Activated CD4-positive, alpha-beta T cell treated with anti-CD3 and anti-CD28 coated beads, Interleukin-2, amount 10 ng/mL, durations not matched to agents 7 days and 5 days (primary cell): ENCODE measurements at regions not wholly inside any gene's neighbourhood (a gene's known extent, or its start where the extent isn't known, plus 50 kb on each side); places are given as distances from the start of the nearest gene placed in this dataset.
"Not testable (repeated sequence)": the region's sequence is repeated elsewhere in the genome, so short reads cannot be mapped to it uniquely, and the experiment has no call there.

Experiments
- CTCF ChIA-PET: fragments of 350-600 bp; sonication (Branson Sonifier 250); formaldehyde crosslinking; loops from one replicate; lab custom pipeline; 2021; ENCODE audit warnings: antibody characterized with exemption; lab: Charles Lee
- POLR2A ChIA-PET: fragments of 350-600 bp; sonication (Branson Sonifier 250); formaldehyde crosslinking; loops from one replicate; lab custom pipeline; 2021; ENCODE audit warnings: antibody characterized with exemption; lab: Charles Lee
- DNase-seq: peaks from one replicate; pipeline ENCODE4 v3.0.0-alpha.2; 2020
- H3K27ac Mint-ChIP-seq: one replicate; pipeline ENCODE4 v1.8.0; 2021; ENCODE audit warnings: mild to moderate bottlenecking, moderate library complexity, mixed read lengths
- H3K27me3 Mint-ChIP-seq: one replicate; pipeline ENCODE4 v1.8.0; 2021; ENCODE audit warnings: mixed read lengths
- H3K36me3 Mint-ChIP-seq: one replicate; pipeline ENCODE4 v1.8.0; 2021; ENCODE audit warnings: low read depth, mixed read lengths
- H3K4me1 Mint-ChIP-seq: one replicate; pipeline ENCODE4 v1.8.0; 2021; ENCODE audit warnings: mixed read lengths
- H3K4me3 Mint-ChIP-seq: one replicate; pipeline ENCODE4 v1.8.0; 2021; ENCODE audit warnings: mild to moderate bottlenecking, moderate library complexity, mixed read lengths
- H3K9me3 Mint-ChIP-seq: one replicate; pipeline ENCODE4 v1.8.0; 2021; ENCODE audit warnings: mixed read lengths

DNA sequence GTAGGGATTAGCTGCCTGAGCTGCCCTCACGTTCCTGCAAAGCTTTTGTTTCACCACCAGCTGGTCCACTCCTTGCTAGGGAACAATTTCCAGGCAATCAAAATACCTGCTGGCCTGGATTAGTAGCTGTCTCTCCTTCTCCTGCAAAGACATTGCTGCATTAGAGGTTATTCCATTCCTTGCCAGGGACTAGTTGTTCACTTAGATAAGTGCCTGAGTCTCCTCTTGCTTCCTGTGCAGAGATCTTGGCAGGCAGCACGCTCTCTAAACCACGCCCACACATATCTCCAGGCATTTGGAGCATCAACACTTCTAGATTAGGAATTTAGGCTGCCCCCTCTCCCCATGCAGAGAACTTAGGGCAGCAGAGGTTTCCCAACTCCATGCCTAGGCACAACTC, 150.4 kb upstream of the SMIM30 start:
- no peak overlapping the region for H3K4me3 Mint-ChIP-seq
- H3K27me3 Mint-ChIP-seq = no peaks in the 10 kb centered on the region
- H3K36me3 Mint-ChIP-seq = no peaks in the 10 kb centered on the region
- H3K9me3 Mint-ChIP-seq = peaks cover 8% of the 10 kb centered on the region
- no peaks in the 10 kb centered on the region for H3K4me1 Mint-ChIP-seq
- no peak overlapping the region for H3K27ac Mint-ChIP-seq
- ChIA-PET POLR2A (no interaction called here), CTCF (no interaction called here)
- no peak for DNase-seq

DNA sequence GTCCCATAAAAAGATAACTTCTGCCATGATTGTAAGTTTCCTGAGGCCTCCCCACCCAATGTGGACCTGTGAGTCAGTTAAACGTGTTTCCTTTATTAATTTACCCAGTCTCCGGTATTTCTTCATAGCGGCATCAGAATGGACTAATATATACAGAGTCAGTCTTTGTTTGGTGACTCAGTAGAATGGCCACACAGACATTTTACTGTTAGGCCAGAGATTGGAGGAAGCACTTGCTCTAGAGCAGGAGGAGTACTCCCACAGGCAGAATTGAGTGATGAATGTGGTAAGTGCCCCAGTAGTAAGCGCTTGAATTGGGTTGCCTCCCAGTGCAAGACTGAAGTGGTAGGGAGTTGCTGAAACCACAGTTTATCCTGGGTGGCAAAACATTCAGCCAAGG, 149.5 kb upstream of the SMIM30 start:
- H3K9me3 Mint-ChIP-seq = peaks cover 8% of the 10 kb centered on the region
- ChIA-PET CTCF (no interaction called here), POLR2A (no interaction called here)
- H3K27me3 Mint-ChIP-seq = no peaks in the 10 kb centered on the region
- no peak overlapping the region for H3K4me3 Mint-ChIP-seq
- H3K27ac Mint-ChIP-seq = no peak overlapping the region
- H3K4me1 Mint-ChIP-seq = no peaks in the 10 kb centered on the region
- H3K36me3 Mint-ChIP-seq = no peaks in the 10 kb centered on the region
- DNase-seq = no peak

- ChIA-PET POLR2A (no interaction called here), CTCF (no interaction called here)
- Mint-ChIP-seq H3K4me1 (no peaks in the 10 kb centered on the region), H3K36me3 (no peaks in the 10 kb centered on the region), H3K27me3 (no peaks in the 10 kb centered on the region), H3K9me3 (peaks cover 8% of the 10 kb centered on the region), H3K4me3 (no peak overlapping the region), H3K27ac (no peak overlapping the region)
- no peak for DNase-seq
These were observed 148.9 kb upstream of the SMIM30 start for GRCh38 chr7:113267271-113267670.

- CTCF ChIA-PET = no interaction called here
- POLR2A ChIA-PET = no interaction called here
- DNase-seq = no peak
- no peaks in the 10 kb centered on the region for H3K36me3 Mint-ChIP-seq
- H3K27me3 Mint-ChIP-seq = no peaks in the 10 kb centered on the region
- no peaks in the 10 kb centered on the region for H3K9me3 Mint-ChIP-seq
- no peak overlapping the region for H3K27ac Mint-ChIP-seq
- H3K4me1 Mint-ChIP-seq = no peaks in the 10 kb centered on the region
- no peak overlapping the region for H3K4me3 Mint-ChIP-seq
These were observed 145.4 kb upstream of the SMIM30 start for GRCh38 chr7:113263749-113264148.

GRCh38 chr7:113263215-113263742, 144.9 kb upstream of the SMIM30 start:
- H3K36me3 Mint-ChIP-seq, POLR2A ChIA-PET, H3K27ac Mint-ChIP-seq, CTCF ChIA-PET, H3K4me1 Mint-ChIP-seq, H3K27me3 Mint-ChIP-seq, DNase-seq, H3K9me3 Mint-ChIP-seq, H3K4me3 Mint-ChIP-seq: not testable (repeated sequence)

- Mint-ChIP-seq H3K36me3 (no peaks in the 10 kb centered on the region), H3K27ac (no peak overlapping the region), H3K9me3 (no peaks in the 10 kb centered on the region), H3K27me3 (no peaks in the 10 kb centered on the region), H3K4me1 (peaks cover 2% of the 10 kb centered on the region), H3K4me3 (no peak overlapping the region)
- ChIA-PET CTCF (no interaction called here), POLR2A (no interaction called here)
- DNase-seq = no peak
These were observed 138.7 kb upstream of the SMIM30 start for GRCh38 chr7:113256883-113257531.

- ChIA-PET POLR2A (no interaction called here), CTCF (no interaction called here)
- no peaks in the 10 kb centered on the region for H3K9me3 Mint-ChIP-seq
- no peaks in the 10 kb centered on the region for H3K27me3 Mint-ChIP-seq
- H3K27ac Mint-ChIP-seq = no peak overlapping the region
- no peak for DNase-seq
- H3K4me3 Mint-ChIP-seq = no peak overlapping the region
- H3K36me3 Mint-ChIP-seq = no peaks in the 10 kb centered on the region
- H3K4me1 Mint-ChIP-seq = no peaks in the 10 kb centered on the region
These were observed 128.8 kb upstream of the SMIM30 start for GRCh38 chr7:113247198-113247597.

- CTCF ChIA-PET = no interaction called here
- no peak overlapping the region for H3K4me3 Mint-ChIP-seq
- no peaks in the 10 kb centered on the region for H3K4me1 Mint-ChIP-seq
- POLR2A ChIA-PET = no interaction called here
- no peaks in the 10 kb centered on the region for H3K27me3 Mint-ChIP-seq
- H3K9me3 Mint-ChIP-seq = no peaks in the 10 kb centered on the region
- no peaks in the 10 kb centered on the region for H3K36me3 Mint-ChIP-seq
- no peak overlapping the region for H3K27ac Mint-ChIP-seq
- DNase-seq = no peak
These were observed 128.4 kb upstream of the SMIM30 start for GRCh38 chr7:113246738-113247137.

DNA sequence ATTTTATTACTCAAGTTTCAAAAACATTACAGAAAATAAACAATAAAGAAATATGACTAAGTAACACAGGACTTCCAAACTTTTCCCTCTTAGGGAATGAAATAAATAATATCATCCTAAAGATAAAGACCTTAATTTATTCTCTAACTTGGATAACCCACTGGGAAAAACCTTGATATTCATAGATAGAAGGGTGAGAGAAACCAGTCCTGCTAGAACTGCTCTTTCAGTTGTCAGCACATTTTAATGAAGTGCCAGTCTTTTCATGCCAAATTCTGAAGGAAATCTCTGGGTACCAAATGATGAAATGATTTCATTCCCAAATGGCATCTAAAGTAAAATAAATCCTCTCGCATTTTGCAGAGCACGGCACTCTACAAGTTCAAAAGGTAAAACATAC, 114.5 kb upstream of the SMIM30 start:
- H3K27ac Mint-ChIP-seq = no peak overlapping the region
- no peak overlapping the region for H3K4me3 Mint-ChIP-seq
- ChIA-PET POLR2A (no interaction called here), CTCF (no interaction called here)
- H3K9me3 Mint-ChIP-seq = peaks cover 8% of the 10 kb centered on the region
- H3K4me1 Mint-ChIP-seq = no peaks in the 10 kb centered on the region
- no peak for DNase-seq
- no peaks in the 10 kb centered on the region for H3K36me3 Mint-ChIP-seq
- no peaks in the 10 kb centered on the region for H3K27me3 Mint-ChIP-seq

GRCh38 chr7:113230691-113231090, 112.3 kb upstream of the SMIM30 start:
- ChIA-PET POLR2A (no interaction called here), CTCF (no interaction called here)
- H3K9me3 Mint-ChIP-seq = peaks cover 6% of the 10 kb centered on the region
- H3K4me1 Mint-ChIP-seq = no peaks in the 10 kb centered on the region
- no peaks in the 10 kb centered on the region for H3K27me3 Mint-ChIP-seq
- no peak for DNase-seq
- no peaks in the 10 kb centered on the region for H3K36me3 Mint-ChIP-seq
- H3K4me3 Mint-ChIP-seq = no peak overlapping the region
- no peak overlapping the region for H3K27ac Mint-ChIP-seq

- ChIA-PET POLR2A (no interaction called here), CTCF (no interaction called here)
- Mint-ChIP-seq H3K4me1 (no peaks in the 10 kb centered on the region), H3K36me3 (no peaks in the 10 kb centered on the region), H3K27me3 (no peaks in the 10 kb centered on the region), H3K4me3 (no peak overlapping the region), H3K27ac (no peak overlapping the region), H3K9me3 (no peaks in the 10 kb centered on the region)
- DNase-seq = no peak
These were observed 99.0 kb upstream of the SMIM30 start for GRCh38 chr7:113217314-113217713.

- Mint-ChIP-seq H3K27ac (no peak overlapping the region), H3K27me3 (no peaks in the 10 kb centered on the region), H3K4me1 (no peaks in the 10 kb centered on the region), H3K36me3 (no peaks in the 10 kb centered on the region), H3K4me3 (no peak overlapping the region), H3K9me3 (no peaks in the 10 kb centered on the region)
- DNase-seq = no peak
- CTCF ChIA-PET = no interaction called here
- POLR2A ChIA-PET = interaction anchor here (0.7 kb wide), 1 partner anchor 154 kb away, joined by 3 read pairs; no protein-coding TSS in a partner anchor
These were observed 97.7 kb upstream of the SMIM30 start for GRCh38 chr7:113216038-113216437.

GRCh38 chr7:113209449-113210203, 91.3 kb upstream of the SMIM30 start:
- ChIA-PET CTCF (no interaction called here), POLR2A (no interaction called here)
- no peaks in the 10 kb centered on the region for H3K36me3 Mint-ChIP-seq

More at GRCh38 chr7:113209449-113210203, 91.3 kb upstream of the SMIM30 start:
- no peak overlapping the region for H3K27ac Mint-ChIP-seq
- H3K4me1 Mint-ChIP-seq = no peaks in the 10 kb centered on the region
- H3K27me3 Mint-ChIP-seq = no peaks in the 10 kb centered on the region
- H3K9me3 Mint-ChIP-seq = no peaks in the 10 kb centered on the region
- DNase-seq = no peak
- no peak overlapping the region for H3K4me3 Mint-ChIP-seq
